GM12873 (cell line): ENCODE measurements at regions not wholly inside any gene's neighbourhood (a gene's known extent, or its start where the extent isn't known, plus 50 kb on each side); places are given as distances from the start of the nearest gene placed in this dataset.

Experiments
- TF ChIP-seq, protein P1 (sequence below): IDR thresholded peaks from 2 replicates; pipeline ENCODE4 v1.5.1; 2012; ENCODE audit warnings: low read depth, mild to moderate bottlenecking, moderate library complexity, low read length, control low read depth; ENCODE audit not compliant: insufficient read depth; ENCODE audit errors: missing control alignments

DNA sequence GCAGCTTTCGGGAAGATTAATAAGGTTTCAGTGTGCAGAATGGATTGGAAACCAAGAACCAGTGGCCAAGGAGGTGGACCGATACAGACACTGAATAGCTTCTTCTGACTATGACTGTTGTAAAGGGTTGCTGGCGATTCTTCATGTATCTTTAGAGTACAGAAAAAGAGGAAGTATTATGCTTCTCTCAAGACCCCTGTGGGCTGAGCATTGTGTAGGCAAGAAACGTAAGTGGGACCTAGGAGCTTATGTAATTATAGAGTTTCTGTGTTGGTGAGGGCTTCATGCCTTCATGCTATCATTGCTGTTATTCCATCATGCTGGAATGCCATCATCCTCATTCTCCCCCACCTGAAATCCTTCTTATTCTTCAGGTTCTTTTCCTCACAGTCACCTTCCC lies 105.4 kb upstream of the AKIRIN2 start:
- TF ChIP-seq, protein P1, sequence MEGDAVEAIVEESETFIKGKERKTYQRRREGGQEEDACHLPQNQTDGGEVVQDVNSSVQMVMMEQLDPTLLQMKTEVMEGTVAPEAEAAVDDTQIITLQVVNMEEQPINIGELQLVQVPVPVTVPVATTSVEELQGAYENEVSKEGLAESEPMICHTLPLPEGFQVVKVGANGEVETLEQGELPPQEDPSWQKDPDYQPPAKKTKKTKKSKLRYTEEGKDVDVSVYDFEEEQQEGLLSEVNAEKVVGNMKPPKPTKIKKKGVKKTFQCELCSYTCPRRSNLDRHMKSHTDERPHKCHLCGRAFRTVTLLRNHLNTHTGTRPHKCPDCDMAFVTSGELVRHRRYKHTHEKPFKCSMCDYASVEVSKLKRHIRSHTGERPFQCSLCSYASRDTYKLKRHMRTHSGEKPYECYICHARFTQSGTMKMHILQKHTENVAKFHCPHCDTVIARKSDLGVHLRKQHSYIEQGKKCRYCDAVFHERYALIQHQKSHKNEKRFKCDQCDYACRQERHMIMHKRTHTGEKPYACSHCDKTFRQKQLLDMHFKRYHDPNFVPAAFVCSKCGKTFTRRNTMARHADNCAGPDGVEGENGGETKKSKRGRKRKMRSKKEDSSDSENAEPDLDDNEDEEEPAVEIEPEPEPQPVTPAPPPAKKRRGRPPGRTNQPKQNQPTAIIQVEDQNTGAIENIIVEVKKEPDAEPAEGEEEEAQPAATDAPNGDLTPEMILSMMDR: no peak

DNA sequence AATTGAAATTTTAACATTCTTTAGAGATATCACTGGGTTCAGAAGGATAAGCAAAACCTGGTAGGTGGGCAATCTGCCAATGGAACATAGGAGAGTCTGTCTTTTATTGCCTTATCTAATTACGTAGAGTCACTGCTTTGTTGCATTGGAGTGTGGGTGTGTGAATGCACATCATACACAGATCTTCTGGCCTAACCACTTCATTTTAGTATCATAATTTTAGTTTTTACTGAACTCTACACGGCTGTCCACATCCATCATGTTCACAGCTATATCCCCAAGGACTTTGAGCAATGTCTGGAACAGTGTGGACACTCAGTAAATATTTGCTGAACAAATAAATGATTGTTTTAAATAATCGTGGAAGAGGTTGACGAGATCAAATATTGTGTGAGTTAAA lies 104.6 kb upstream of the AKIRIN2 start:
- TF ChIP-seq, protein P1: no peak

DNA sequence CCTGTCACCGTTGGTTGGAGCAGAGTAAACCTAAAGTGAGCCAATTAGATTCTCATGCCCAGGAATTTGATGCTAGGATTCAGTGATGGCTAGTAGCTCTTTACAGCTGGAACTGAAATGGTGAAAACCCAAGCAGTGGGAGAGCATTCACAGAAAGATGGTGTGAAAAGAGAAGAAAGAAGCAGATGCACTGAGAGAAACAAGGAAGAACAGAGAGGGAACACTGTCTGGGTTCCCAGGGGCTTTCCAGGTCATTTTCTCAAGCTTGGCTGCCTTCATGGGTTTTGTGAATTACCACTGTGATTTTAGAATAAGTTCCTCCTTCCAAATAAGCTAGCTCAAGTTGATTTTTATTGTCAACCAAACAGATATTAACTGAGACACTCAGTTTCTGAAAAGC lies 104.1 kb upstream of the AKIRIN2 start:
- TF ChIP-seq, protein P1: no peak

DNA sequence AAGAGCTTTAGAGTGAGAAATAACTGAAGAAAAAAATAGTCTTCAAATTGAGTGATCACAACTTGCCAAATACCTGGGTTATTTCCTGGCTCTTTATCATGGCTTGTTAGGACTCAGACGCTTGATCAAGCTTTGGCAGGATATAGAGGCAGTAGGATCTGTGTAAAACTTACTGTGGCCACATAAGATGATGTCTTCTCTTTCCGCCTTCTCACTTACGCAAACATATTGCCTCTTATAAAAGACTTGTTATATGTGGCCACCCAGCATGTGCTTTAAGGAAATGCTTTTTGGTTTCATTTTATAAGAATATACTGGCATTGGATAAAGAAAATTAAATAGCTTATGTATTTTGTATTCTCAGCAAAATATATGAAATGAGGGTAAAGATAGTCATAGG lies 101.8 kb upstream of the AKIRIN2 start:
- TF ChIP-seq, protein P1: no peak

DNA sequence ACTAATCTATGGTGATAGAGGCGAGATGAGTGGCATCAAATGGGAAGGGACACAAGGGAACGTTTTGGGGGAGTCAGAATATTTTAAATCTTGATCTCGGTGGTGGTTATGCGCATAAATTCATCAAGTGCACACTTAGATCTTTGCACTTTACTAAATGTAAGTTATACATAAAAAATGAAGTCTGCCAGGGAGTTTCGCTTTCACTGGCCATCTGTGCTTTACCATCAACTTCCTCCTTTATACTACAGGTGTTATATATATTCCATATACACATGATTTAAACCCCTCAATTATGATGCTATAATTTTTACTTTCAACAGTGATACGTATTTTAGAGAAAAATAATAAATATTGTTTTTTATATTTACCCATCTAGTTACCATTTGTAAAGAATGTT lies 97.6 kb upstream of the AKIRIN2 start:
- TF ChIP-seq, protein P1: no peak

DNA sequence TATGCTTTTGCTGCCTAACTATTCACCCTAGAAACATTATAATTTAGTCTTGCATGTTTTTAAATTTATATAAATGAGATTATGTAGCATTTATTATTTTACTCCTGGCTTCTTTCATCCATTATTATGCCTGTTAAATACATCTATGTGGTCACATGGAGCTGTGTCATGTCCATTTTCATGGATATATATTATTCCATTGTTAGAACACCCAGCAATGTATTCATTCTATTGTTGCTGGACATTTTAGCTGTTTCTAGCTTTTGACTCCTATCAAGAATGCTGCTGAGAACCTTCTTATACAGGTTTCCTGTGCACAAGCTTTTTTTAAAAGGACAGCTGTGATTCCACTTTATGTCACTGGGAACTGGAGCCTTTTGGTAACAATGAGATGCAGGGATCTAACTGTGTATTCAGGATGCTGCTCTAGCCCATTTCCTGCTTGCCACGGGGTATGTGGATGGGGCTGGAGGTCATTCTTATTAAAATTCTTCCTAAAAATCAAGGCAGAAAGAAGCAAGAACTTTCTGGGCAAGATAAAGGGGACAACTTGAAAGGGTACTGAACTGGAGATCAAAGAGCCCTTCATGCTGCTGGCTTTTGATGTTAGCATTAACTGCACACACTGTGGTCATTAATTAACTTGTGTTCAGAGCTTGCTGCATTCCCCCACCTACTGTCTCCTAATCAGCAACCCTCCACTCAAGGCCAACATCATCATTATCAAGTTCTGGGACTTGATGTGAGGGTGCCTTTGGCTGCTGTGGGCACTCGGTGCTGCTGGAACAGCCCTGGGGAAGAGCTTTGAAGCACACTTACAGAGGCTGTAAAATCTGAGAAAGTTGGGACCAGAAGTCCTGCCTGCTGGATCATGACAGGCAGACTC lies 96.6 kb upstream of the AKIRIN2 start:
- TF ChIP-seq, protein P1: no peak

DNA sequence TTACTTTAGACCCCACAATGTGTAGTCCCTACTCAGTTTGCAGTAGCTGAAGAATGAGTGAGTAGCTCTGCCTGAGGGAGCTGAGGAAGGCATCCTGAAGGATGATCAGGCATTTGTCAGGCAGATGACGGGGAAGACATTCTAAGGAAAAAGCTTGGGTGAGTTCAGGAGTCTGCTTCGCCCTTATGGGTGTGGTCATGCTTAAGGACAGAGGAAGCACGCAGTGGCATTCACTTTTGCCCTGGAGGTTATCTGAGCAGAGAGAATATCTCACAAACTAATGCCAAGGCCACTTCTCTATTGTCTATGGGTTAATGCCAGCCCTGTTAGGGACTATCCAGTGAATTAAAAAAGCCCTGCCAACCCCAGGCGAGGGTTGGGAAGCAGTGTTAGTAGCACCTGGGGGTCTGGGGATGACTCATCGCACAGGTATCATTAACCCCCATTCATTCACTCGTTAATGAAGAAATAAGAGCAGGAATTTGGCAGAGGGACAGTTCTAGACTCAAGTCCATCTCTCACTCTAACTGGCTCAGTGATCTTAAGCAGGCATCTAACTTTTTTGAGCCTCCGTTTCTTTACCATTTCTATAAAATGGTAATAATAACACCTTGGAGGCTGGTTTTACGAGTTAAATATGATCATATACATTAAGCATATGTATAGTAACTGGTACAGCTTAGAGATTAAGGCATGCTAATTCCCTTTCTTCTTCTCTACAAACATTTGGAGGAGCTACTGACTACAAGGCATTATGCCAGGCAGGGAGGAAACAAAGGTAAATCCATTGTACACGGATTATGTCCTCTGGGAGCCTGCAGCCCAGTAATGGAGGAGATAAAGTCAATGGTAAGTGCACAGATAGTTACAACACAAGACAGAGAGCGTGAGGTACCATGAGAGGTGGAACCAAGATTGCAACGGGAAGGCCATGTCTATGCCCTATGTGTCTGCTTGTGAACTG lies 93.2 kb upstream of the AKIRIN2 start:
- TF ChIP-seq, protein P1: no peak
